Keratinocyte (primary cell): ENCODE measurements at regions not wholly inside any gene's neighbourhood (a gene's known extent, or its start where the extent isn't known, plus 50 kb on each side); places are given as distances from the start of the nearest gene placed in this dataset.
"Not testable (repeated sequence)": the region's sequence is repeated elsewhere in the genome, so short reads cannot be mapped to it uniquely, and the experiment has no call there.

ENCODE experiments used
- DNase-seq: peaks from one replicate; pipeline ENCODE4 v3.0.0-alpha.2; 2011; ENCODE audit warnings: low read depth, missing footprints, low spot score
- FAIRE-seq: peaks from 2 replicates; lab custom pipeline; 2011; peaks lifted over from hg19 to GRCh38; lab: Jason Lieb, UNC
- H2AFZ ChIP-seq: 2 replicates; pipeline ENCODE4 v1.6.0; 2012; ENCODE audit warnings: low read length, control low read depth, inconsistent platforms; ENCODE audit not compliant: control insufficient read depth
- H3K27ac ChIP-seq: 2 replicates; pipeline ENCODE4 v1.5.1; 2011; ENCODE audit warnings: low read length; ENCODE audit not compliant: control insufficient read depth, insufficient read depth
- H3K27me3 ChIP-seq: 3 replicates; pipeline ENCODE4 v1.6.0; 2011; ENCODE audit warnings: low read length; ENCODE audit not compliant: control insufficient read depth, insufficient read depth; ENCODE audit errors: extremely low read depth
- H3K36me3 ChIP-seq, 2 experiments: 2 replicates in 1 of 2; 3 replicates in 1 of 2; pipeline ENCODE4 v1.5.1; 2011; ENCODE audit warnings: low read length in 2 of 2, mild to moderate bottlenecking in 1 of 2; ENCODE audit not compliant: control insufficient read depth in 2 of 2, insufficient read depth in 2 of 2; ENCODE audit errors: extremely low read depth in 1 of 2
- H3K4me1 ChIP-seq: 3 replicates; pipeline ENCODE4 v1.5.1; 2011; ENCODE audit warnings: low read length; ENCODE audit not compliant: control insufficient read depth, insufficient read depth; ENCODE audit errors: extremely low read depth
- H3K4me2 ChIP-seq: 3 replicates; pipeline ENCODE4 v1.6.0; 2011; ENCODE audit warnings: low read depth, low read length; ENCODE audit not compliant: control insufficient read depth, insufficient read depth; ENCODE audit errors: extremely low read depth
- H3K4me3 ChIP-seq, 3 experiments: fragments of 200-600 bp in 1 of 3; sonication (generic) in 1 of 3; 2 replicates in 2 of 3; 3 replicates in 1 of 3; pipeline ENCODE4 v1.5.1; 2011 to 2016; ENCODE audit warnings: low read length in 3 of 3, mild to moderate bottlenecking in 3 of 3, control low read depth in 2 of 3, inconsistent platforms in 1 of 3, low read depth in 1 of 3, mixed read lengths in 1 of 3, mixed run types in 1 of 3, moderate library complexity in 1 of 3; ENCODE audit not compliant: control insufficient read depth in 2 of 3, insufficient read depth in 2 of 3; ENCODE audit errors: extremely low read depth in 1 of 3
- H3K79me2 ChIP-seq: 2 replicates; pipeline ENCODE4 v1.6.0; 2012; ENCODE audit warnings: low read length; ENCODE audit not compliant: control insufficient read depth, insufficient read depth
- H3K9ac ChIP-seq: 3 replicates; pipeline ENCODE4 v1.6.0; 2011; ENCODE audit warnings: low read length; ENCODE audit not compliant: control insufficient read depth, insufficient read depth; ENCODE audit errors: extremely low read depth
- H3K9me1 ChIP-seq: 3 replicates; pipeline ENCODE4 v1.6.0; 2011; ENCODE audit warnings: low read length; ENCODE audit not compliant: control insufficient read depth, insufficient read depth; ENCODE audit errors: extremely low read depth
- H3K9me3 ChIP-seq: 2 replicates; pipeline ENCODE4 v1.5.1; 2012; ENCODE audit warnings: low read depth, low read length; ENCODE audit not compliant: control insufficient read depth
- H4K20me1 ChIP-seq: 3 replicates; pipeline ENCODE4 v1.6.0; 2011; ENCODE audit warnings: low read length; ENCODE audit not compliant: control insufficient read depth, insufficient read depth; ENCODE audit errors: extremely low read depth
- CTCF ChIP-seq, 3 experiments: IDR thresholded peaks in 1 of 3; conservative IDR thresholded peaks in 1 of 3; optimal IDR thresholded peaks in 1 of 3; 2 replicates in 2 of 3; 3 replicates in 1 of 3; pipeline versions ENCODE3 to v1.5.1; 2011; ENCODE audit warnings: low read length in 3 of 3, mild to moderate bottlenecking in 3 of 3, moderate library complexity in 2 of 3, control low read depth in 1 of 3, inconsistent platforms in 1 of 3; ENCODE audit not compliant: insufficient read depth in 2 of 3; ENCODE audit errors: extremely low read depth in 1 of 3
- EZH2 ChIP-seq: IDR thresholded peaks from one replicate; pipeline ENCODE4 v1.6.1; 2012; ENCODE audit warnings: inconsistent platforms, mild to moderate bottlenecking, low read length, moderate library complexity
- dilution Hi-C: fragments of 300-500 bp; cut with MboI; formaldehyde crosslinking; loops from one replicate; pipeline ENCODE4 v1.7.0; 2020; ENCODE audit warnings: low sequenced_read_pairs; ENCODE audit not compliant: extremely low pct_ligation_motif_present

- no peak for DNase-seq
- dilution Hi-C loops: no loop called here
Observed at GRCh38 chr2:75290600-75291150, 91.4 kb upstream of the TACR1 start.

DNA sequence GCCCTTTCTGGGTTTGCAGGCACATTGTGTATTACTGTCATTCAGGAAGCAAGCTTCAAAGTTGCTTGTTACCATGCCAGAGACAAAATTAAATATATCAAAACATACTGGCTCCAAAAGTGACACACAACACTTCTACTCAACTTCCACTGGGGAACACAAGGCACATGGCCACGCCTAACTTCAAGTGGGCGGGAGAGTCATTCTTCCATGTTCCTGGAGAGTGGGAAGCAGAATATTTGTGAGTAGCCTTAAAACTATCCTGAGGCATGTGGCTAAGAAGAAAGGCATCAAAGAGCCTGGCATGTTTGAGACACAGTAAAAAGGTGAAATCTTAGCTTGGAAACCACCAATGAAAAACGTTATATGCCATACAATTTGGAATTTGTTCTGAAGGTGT, 90.5 kb upstream of the TACR1 start:
- peaks cover 8% of the 10 kb centered on the region for H3K4me1 ChIP-seq
- no peaks in the 10 kb centered on the region for H3K9me1 ChIP-seq
- no peak overlapping the region for H3K4me3 ChIP-seq
- H3K27me3 ChIP-seq: no peaks in the 10 kb centered on the region
- no peaks in the 10 kb centered on the region for H4K20me1 ChIP-seq
- H3K27ac ChIP-seq: no peak overlapping the region
- peak overlapping the region; percentile 6 for H3K4me2 ChIP-seq
- no peaks in the 10 kb centered on the region for H3K9me3 ChIP-seq
- no peaks in the 10 kb centered on the region for H3K36me3 ChIP-seq
- TF ChIP-seq CTCF (optimal IDR thresholded peaks at IDR 0.05 in 1 of 3, IDR thresholded peaks at IDR 0.05 in 1 of 3, conservative IDR thresholded peaks at IDR 0.05 in 1 of 3; ENCODE audit: extremely low read depth in 1 of 3, insufficient read depth in 2 of 3, low read length in 3 of 3) (no peak), EZH2 (no peak)
- H3K79me2 ChIP-seq: no peaks in the 10 kb centered on the region
- no peak for FAIRE-seq
- no peak overlapping the region for H2AFZ ChIP-seq
- DNase-seq: no peak
- dilution Hi-C loops: no loop called here
- H3K9ac ChIP-seq: no peak overlapping the region

More at GRCh38 chr2:75290600-75291150, 91.4 kb upstream of the TACR1 start:
- Histone ChIP-seq H4K20me1 (no peaks in the 10 kb centered on the region), H3K9ac (no peak overlapping the region), H3K4me2 (no peak overlapping the region), H3K9me3 (no peaks in the 10 kb centered on the region), H3K36me3 (no peaks in the 10 kb centered on the region), H3K27me3 (no peaks in the 10 kb centered on the region), H3K4me1 (peaks cover 8% of the 10 kb centered on the region), H2AFZ (no peak overlapping the region), H3K27ac (no peak overlapping the region), H3K4me3 (no peak overlapping the region), H3K79me2 (no peaks in the 10 kb centered on the region), H3K9me1 (no peaks in the 10 kb centered on the region)
- FAIRE-seq: peak; percentile 56
- TF ChIP-seq CTCF (optimal IDR thresholded peaks at IDR 0.05 in 1 of 3, IDR thresholded peaks at IDR 0.05 in 1 of 3, conservative IDR thresholded peaks at IDR 0.05 in 1 of 3; ENCODE audit: extremely low read depth in 1 of 3, insufficient read depth in 2 of 3, low read length in 3 of 3) (peak; percentile 8 to 37 (median 35)), EZH2 (no peak)

DNA sequence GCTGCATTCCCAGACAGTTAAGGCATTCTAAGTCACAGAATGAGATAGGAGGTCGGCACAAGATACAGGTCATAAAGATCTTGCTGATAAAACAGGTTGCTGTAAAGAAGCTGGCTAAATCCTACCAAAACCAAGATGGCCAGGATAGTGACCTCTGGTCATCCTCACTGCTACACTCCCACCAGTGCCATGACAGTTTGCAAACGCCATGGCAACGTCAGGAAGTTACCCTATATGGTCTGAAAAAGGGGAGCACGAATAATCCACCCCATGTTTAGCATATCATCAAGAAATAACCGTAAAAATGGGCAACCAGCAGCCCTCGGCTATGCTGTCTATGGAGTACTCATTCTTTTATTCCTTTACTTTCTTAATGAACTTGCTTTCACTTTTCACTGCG, 89.9 kb upstream of the TACR1 start:
- H3K36me3 ChIP-seq, H3K27ac ChIP-seq, H3K9me1 ChIP-seq, H3K4me1 ChIP-seq, DNase-seq, H2AFZ ChIP-seq, H3K4me3 ChIP-seq, FAIRE-seq, H3K79me2 ChIP-seq, H3K9me3 ChIP-seq, H3K27me3 ChIP-seq, H3K9ac ChIP-seq, H4K20me1 ChIP-seq, dilution Hi-C loops, H3K4me2 ChIP-seq: not testable (repeated sequence)
